Amniotic epithelial cell (primary cell): ENCODE measurements at regions not wholly inside any gene's neighbourhood (a gene's known extent, or its start where the extent isn't known, plus 50 kb on each side); places are given as distances from the start of the nearest gene placed in this dataset.
"Not testable (repeated sequence)": the region's sequence is repeated elsewhere in the genome, so short reads cannot be mapped to it uniquely, and the experiment has no call there.

Experiments used
- DNase-seq: peaks from one replicate; pipeline ENCODE4 v3.0.0-alpha.2; 2010; ENCODE audit warnings: low read depth

DNA sequence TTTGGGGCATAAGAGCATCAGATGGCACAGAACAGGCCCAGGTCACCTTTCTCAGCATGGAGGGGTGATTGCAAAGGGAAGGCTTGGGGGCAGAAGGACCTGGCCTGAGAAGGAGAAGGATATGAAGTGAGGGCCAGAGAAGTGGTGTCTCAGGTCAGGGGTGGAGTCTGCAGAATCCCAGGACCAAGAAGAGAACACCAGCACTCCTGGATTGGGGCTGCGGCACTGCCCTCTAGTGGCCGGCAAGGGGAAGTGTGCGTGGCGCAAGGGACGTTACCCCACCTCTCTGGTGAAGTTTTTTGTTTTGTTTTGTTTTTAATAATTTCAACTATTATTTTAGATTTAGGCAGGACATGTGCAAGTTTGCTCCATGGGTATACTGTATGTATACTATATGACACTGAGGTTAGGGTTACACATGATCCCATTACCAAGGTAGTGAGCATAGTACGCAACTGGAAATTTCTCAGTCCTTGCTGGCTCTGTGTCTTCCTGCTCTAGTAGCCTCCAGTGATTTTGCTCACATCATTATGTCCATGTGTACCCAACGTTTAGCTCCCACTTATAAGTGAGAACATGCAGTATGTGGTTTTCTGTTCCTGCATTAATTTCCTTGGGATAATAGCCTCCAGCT is 1548.6 kb downstream of the EFNA5 start:
- DNase-seq = peak; percentile 20

DNA sequence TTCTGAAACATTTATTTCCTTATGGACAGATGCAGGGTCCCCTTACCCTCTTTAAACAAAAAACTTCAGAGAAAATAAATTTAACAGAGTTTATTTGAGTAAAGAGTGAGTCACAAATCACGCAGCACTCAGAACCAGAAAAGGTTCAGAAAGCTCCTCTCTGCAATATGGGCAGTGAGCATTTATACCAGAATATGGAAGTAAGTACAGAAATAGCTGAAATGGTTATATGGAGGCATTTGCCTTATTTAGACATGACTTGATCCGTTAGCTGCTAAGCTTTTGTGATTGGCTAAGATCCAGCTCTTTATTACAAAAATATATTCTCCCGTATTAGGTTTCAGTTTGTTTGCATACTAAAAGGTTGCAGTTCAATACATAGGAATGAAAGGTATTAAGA is 1554.1 kb downstream of the EFNA5 start:
- no peak for DNase-seq

DNA sequence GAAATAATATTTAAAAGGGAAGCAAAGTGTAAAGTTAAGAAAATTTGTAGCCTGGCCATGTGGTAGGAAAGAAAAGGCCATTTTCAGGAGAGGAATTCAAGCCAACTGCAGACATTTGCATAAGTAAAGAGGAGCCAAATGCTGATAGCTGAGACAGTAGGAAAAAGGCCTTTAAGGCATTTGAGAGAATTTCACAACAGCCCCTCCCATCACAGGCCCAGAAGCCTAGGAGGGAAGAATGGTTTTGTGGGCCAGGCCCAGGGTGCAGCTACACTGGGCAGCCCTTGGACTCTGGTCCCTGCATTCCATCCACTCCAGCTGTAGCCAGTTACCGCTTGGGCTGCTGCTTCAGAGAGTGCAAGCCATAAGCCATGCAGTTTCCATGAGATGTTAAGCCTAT is 1556.8 kb downstream of the EFNA5 start:
- DNase-seq = no peak

DNA sequence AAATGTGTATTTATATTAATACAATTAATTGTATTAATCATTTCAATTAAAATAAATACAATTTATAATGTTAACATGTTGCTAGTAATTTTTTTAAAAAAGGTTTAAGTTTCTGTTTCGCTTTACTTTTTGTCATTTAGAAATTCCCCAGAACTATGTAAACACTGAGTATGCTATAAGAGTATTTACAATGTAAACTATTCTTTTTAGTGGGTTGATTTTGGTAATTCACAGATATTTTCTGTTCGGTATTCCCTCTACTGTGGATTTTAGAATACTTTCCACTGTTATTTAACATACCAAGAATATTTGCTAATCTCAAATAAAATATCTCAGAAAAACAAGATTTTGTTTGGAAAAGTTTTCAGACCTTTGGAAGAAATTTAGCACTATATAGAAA is 1564.4 kb downstream of the EFNA5 start:
- DNase-seq = no peak

DNA sequence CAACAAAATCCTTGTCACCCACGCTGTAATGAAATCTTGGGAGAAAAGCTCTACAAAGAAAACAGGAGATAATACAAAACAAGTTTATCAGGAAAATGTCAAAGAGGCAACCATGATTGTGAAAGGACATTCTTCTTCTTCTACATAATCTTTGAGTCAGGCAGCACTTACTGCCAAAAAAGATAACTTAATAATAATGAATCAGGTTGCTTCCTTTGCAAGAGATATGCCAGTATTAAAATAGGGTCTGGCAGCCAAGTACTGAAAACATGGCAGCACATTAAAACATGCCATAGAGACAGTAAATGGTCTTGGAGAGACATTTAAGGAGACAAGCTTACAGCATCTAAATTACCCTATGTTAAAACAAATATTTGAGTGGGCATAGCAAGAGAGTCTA is 1573.4 kb downstream of the EFNA5 start:
- DNase-seq = peak; percentile 95

DNA sequence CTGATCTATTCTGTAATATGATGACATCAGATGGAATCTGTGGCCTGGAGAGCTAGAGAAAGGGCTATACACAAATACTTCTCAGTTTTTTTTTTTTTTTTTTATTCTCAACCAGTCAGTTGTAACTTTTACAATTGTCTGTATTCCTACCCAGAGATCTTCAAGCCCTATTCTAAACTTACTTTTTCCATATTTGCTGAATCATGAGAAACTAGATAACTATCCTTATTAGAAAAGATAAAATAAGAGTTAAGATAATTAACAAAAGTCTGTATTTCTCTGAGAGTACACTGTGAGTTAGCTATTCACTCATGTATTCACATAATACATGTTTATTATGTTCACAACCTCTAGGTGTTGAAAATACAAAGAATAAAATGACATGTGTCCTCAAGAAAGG is 1575.9 kb downstream of the EFNA5 start:
- no peak for DNase-seq

DNA sequence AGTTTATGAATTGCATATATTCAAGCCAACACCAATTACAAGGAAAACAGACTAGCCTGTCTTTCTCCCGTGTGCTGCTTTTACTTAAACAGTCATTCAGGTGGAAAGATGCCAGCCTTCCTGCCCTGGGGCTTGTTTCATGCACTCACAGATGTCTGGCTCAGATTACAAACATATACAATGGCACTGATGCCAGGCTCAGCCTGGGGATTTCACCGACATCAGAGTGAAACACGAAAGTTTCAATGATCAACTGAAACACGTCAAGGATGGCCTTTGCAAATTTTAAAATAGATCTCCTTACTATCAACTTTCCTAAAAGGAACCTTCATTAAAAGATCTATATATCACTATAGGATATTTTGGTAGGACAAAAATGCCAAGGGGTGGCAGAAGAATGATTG is 1576.5 kb downstream of the EFNA5 start:
- peak; percentile 33 for DNase-seq

DNA sequence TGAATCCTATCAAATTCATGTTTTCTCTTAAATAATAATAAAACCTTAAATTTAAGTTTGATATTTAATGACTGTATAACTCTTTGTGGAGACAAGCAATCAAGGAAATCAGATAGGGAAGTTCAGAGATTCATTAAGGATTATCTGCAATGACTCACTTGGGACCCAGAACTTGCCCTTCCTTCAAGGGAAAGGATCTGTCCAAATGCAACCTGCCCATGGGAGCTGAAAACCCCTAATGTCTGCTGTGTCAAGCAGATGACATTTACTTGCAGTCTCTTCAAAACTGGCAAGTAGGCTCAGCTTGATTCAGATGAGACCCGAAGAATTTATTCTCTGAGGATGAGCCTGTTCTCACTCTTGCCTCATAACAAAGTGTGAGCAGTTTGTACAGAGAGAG is 1577.6 kb downstream of the EFNA5 start:
- DNase-seq = peak; percentile 18

DNA sequence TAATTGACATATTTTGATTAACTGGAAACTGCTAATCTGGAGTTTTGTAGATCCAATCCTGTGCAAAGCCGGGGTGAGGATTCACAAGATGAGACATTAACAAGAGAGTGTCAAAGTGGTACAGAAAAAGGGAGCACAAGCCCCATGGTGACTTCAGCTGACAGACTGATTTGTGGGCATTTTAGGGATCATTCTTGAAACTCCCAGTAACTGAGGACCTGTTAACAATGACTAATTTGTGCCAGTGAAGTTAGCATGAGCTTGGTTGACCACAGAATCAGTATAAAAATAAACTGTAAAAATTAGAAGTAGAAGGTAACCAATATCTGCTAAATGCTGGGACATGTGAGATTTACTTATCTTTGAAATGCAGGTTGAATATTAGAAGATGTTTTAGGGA is 1578.3 kb downstream of the EFNA5 start:
- no peak for DNase-seq

DNA sequence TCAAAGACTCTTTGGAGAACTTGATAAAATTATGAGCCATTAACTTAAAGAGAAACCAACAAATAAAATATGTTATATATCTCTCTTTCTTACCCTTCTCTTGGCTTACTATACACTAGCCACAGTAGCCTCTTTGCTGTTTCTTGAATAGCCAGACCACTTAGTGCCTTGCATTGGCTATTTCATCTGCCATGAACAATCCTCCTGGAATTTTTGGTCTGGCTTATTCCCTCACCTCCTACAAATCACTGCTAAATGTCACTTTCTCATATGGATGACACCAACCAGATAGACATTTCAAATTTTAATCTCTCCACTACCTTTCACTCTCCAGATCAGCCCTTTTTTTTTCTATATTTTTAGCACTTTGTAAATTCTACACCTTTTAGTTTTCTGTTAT is 1581.7 kb downstream of the EFNA5 start:
- DNase-seq = peak; percentile 25

DNA sequence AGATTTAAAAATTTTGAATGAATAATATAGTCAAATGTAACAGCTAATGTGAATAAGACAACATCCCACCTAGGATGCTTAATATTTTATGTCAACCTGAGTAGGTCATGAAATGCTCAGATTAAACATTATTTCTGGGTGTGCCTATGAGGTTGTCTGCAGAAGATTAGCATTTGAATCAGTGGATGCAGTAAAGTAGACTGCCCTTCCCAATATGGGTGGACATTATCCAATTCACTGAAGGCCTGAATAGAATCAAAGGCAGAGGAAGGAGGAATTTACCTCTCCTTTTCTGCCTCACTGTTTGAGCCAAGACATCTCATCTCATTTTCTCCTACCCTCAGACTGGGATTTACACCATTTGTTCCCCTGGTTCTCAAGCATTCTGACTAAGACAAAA is 1582.3 kb downstream of the EFNA5 start:
- DNase-seq = no peak

DNA sequence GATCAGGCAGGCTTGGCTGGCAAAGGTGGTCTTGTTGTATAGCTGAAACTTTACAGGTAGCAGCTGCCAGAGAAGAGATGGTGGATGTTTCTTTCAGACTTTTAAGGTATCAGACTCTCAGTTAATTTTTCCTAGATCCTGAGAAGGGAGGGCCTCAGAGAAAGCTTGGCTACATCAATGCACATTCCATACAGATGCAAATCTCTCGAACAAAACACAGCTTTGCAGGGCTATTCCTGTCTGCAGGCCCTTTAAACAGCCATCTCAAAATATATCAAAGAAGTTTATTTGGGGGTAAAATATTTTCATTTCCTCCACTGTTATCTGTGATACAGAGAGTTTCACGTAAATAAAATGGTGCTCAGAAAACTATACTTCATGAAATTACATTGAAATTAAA is 1584.4 kb downstream of the EFNA5 start:
- no peak for DNase-seq

DNA sequence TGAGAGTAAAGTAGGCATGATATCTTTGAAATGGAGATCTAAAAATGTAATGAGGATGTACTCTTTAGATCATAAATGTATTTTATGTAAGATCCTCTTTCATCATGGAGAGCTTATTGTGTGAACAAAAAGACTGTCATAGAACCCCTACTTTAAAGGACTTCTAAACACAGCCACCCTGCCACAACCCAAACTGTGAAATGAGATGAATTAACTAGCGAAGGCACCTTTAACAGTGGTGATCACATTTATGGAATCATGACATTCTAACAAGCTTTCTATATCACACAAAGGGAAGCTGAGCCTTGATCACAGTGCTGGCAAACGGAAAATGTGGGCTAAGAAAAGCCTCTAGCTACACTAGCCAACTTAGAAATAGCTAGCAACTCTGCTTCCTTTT is 1585.2 kb downstream of the EFNA5 start:
- DNase-seq = no peak

DNA sequence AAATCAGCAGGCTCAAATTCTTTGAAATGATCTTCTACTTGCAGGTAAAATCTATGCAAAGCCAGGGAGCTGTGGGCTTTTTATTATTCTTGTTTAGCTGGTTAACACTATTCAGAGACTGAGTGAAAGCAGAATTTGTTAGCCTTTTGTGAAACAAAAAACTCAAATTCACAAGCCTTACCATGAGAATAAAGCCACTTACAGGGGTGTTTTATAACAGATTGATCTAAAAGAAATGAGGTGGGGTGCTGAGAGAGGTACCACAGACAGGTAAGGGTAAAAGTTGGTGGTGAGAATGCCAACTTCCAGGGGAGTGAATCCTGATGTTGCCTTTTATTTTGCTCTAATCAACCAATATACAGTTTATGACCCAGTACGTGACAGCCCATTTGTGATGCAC is 1585.6 kb downstream of the EFNA5 start:
- no peak for DNase-seq

DNA sequence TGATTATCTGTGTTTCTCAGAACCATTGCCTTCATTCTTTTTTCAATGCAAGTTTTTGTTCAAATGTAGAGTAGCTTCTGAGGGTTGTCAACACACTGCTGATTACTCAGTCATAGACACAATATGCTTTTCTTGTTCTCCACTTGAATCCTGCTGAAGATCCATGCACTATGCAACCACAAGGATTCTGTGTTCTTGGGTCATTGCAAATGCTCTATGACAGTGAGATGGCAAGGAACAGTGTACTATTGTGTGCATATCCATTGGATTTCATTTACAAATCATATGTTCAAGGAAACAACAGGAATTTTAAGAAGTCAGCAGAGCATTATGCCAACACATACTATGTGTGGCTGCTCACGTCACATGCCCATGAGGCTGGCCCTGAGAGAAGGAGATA is 1590.2 kb downstream of the EFNA5 start:
- no peak for DNase-seq

DNA sequence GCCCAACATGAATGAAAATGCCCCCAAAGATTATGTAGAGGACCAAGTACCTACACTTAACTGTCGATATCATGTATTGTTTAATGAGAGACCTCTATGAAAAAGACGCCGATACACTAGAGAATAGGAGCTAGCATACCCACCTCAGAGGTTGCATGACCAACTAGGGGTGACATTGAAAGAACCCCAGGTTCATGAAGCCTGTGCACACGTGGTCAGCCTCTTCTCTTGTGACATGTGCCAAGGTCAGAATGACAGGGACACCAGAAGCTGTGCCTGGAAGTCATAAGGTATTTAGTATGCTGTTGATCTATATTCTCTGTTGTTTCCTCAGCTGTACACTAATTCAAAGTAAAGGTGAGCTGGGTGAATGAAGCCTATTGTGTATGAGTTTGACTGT is 1594.1 kb downstream of the EFNA5 start:
- DNase-seq = no peak

DNA sequence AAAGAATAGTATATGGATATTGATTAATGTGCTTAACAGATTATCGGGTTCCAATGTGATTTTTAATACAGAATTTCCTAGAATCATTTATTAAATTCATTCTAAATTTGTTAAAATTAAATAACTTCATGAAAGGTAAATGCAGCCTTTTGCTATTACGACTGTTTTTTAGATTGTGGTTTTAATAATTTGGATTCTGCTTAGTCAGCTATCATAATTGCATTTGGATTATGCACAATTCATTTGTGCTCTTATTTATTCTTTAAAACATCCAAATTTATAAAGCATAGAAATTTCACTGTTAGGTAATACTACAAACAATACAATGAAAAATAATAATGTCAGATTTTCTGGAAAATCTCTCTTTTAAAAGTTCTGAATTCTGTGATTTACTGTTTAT is 1598.5 kb downstream of the EFNA5 start:
- no peak for DNase-seq

DNA sequence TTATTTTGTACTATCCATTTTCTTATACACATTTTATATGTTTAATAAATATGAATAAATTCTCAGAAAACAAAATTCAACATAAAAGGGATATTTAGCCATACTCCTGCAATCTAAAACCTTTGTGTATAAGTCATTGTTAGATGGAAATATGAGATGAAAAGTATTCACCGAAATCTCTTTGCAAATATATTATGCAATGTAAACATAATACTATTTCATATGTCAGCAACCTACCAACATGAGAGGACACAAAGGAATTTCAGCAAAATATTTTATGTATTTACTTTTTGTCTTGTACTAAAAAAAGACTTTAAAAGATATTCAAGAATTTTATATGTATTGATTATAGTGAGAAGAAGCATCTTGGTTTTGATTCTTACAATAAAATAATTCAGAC is 1623.4 kb downstream of the EFNA5 start:
- DNase-seq = no peak

DNA sequence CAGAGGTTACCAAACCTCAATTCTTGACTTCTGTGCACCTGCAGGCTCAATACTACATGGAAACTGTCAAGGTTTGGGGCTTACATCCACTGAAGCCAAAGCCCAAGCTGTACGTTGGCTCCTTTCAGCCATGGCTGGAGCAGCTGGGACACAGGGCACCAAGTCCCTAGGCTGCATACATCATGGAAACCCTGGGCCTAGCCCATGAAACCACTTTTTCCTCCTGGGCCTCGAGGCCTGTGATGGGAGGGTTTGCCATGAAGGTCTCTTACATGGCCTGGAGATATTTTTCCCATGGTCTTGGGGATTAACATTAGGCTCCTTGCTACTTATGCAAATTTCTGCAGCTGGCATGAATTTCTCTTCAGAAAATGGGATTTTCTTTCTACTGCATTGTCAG is 1638.7 kb downstream of the EFNA5 start:
- not testable (repeated sequence) for DNase-seq

DNA sequence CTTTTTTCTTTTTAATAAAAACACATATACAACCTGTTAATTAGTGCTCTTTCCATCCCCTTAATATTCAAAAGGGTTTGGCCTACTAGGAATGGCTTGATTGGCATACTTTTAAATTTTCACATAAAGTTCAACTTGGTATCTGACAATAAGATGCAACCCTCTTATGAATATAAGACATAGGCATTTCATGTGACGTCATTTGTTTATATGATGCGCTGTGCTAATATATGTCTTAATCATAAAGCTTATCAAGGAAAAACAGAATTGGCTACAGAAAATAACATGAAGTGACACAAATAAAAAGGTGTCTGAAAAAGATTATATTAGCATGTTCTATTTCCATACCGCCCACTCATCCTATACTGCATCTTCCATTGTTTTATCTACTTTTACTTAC is 1642.4 kb downstream of the EFNA5 start:
- DNase-seq = peak; percentile 48

DNA sequence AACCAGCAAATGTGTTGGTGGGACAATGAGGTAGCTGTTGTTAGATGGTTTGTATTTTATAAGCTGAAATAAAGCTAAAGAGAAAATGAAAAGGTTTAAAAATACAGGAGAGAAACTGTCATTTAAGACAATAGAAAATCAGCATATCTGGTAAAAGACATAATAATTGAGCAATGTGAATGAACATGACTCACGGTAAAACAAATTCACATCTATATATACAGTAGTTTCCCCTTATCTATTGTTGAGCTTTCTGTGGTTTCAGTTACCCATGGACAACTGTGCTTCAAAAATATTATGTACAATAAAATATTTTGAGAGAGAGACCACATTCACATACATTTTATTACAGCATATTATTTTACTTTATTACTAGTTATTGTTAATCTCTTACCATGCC is 1649.8 kb downstream of the EFNA5 start:
- DNase-seq = peak; percentile 67

DNA sequence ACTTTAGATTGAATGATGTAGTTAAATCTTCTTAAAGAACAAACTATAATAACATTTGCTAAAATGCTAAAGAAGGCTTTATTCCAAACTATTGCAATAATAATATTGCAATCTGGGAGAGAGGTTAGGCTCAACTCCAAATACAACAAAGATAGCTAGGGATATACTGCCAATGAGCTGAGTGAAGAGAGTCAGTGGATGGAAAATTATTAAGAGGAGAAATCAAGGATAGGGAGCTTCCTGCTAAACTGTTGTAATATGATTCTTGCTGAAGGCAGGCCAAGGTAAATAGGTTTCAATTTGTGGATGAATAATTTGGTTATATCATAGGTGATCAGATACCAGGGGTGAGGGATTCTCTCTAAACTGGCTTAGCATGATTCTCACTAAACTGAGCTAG is 1651.5 kb downstream of the EFNA5 start:
- DNase-seq = no peak

DNA sequence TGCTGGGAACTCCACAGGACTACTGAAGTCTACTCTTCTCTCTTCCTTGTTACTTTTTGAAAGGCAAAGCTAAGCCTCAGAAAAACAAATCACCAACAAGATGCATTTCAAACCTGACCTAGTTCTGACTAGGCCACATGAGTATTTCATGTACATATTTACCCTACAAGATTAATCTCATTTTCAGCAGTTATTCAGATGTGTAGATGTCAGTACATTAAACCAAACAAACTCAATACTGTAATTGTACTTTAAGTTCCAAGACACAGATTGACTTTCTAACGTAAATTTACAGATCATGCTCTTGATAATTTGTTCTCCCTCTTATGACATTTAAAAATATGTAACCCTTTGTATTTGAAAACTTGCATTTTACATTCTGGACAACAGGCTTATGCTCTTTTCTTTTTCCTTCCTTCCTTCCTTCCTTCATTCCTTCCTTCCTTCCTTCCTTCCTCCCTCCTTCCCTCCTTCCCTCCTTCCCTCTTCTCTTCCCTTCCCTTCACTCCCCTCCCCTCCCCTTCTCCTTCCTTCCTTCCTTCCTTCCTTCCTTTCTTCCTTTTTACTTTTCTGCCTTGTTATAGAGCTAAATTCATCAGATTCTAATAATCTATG is 1653.4 kb downstream of the EFNA5 start:
- DNase-seq = peak; percentile 4

DNA sequence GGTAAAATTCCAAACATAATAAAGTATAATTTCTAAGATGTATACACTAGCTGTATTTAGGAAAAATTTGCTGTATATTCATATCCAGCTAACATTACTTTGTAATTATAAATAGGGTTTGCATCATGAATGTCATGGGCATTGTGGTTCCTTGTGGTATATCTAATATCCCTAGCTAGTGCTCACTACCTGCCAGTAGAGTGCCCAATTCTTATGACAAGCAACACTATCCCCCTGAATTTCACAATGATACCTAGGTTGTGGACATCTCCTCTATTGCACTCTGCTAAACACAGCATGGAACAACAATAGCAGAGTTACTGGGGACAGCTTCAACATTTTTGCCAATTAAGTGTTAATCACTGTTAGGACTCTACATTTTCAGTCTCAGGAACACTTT is 1656.5 kb downstream of the EFNA5 start:
- DNase-seq = no peak
